B cell (primary cell): ENCODE measurements at regions not wholly inside any gene's neighbourhood (a gene's known extent, or its start where the extent isn't known, plus 50 kb on each side); places are given as distances from the start of the nearest gene placed in this dataset.

Experiments
- ATAC-seq: fragments of 200-7000 bp; cut with Tn5 transposase; one replicate; pipeline ENCODE4 v1.10.0; 2021; ENCODE audit warnings: low read depth, mild to moderate bottlenecking, moderate number of reproducible peaks, moderate library complexity
- CTCF ChIA-PET: fragments of 350-600 bp; sonication (Branson Sonifier 250); formaldehyde crosslinking; loops from one replicate; lab custom pipeline; 2021; ENCODE audit warnings: antibody characterized with exemption, inconsistent platforms; lab: Charles Lee
- POLR2A ChIA-PET: fragments of 350-600 bp; sonication (Branson Sonifier 250); formaldehyde crosslinking; loops from one replicate; lab custom pipeline; 2021; ENCODE audit warnings: antibody characterized with exemption; lab: Charles Lee
- DNase-seq: peaks from one replicate; pipeline ENCODE4 v3.0.0; 2013
- H2AFZ ChIP-seq: 2 replicates; pipeline ENCODE4 v1.6.1; 2012; ENCODE audit warnings: mild to moderate bottlenecking, low read depth, low read length; ENCODE audit not compliant: insufficient read depth, poor library complexity, severe bottlenecking
- H3K27ac ChIP-seq, 2 donors: 1 replicate in 1 of 2; 2 replicates in 1 of 2; pipeline ENCODE4 v1.5.1; 2012 to 2013; ENCODE audit warnings: low read length in 2 of 2, mild to moderate bottlenecking in 2 of 2, moderate library complexity in 1 of 2
- H3K27me3 ChIP-seq, 4 experiments: fragments of 200-600 bp in 1 of 4; sonication (generic) in 1 of 4; replicated peaks in 1 of 4; 1 replicate in 2 of 4; 2 replicates in 2 of 4; pipeline versions ENCODE4 v1.6.1 to v1.7.0; 2013 to 2016; ENCODE audit warnings: low read length in 3 of 4, mild to moderate bottlenecking in 2 of 4, mixed read lengths in 1 of 4, moderate library complexity in 1 of 4; ENCODE audit not compliant: insufficient read depth in 4 of 4, control insufficient read depth in 3 of 4; ENCODE audit errors: control extremely low read depth in 1 of 4
- H3K36me3 ChIP-seq, 2 experiments: replicated peaks in 1 of 2; 1 replicate in 1 of 2; 2 replicates in 1 of 2; pipeline versions ENCODE4 v1.6.1 to v1.7.1; 2013; ENCODE audit warnings: low read length in 1 of 2; ENCODE audit not compliant: insufficient read depth in 2 of 2, control insufficient read depth in 1 of 2; ENCODE audit errors: control extremely low read depth in 1 of 2, extremely low read depth in 1 of 2
- H3K4me1 ChIP-seq, 2 donors: fragments of 200-600 bp in 1 of 2; sonication (generic) in 1 of 2; 1 replicate in 1 of 2; 2 replicates in 1 of 2; pipeline versions ENCODE4 v1.5.1 to v1.6.1; 2013 to 2017; ENCODE audit warnings: low read length in 2 of 2; ENCODE audit not compliant: control insufficient read depth in 2 of 2, insufficient read depth in 2 of 2
- H3K4me2 ChIP-seq: replicated peaks from 2 replicates; pipeline ENCODE3; 2012; ENCODE audit warnings: mild to moderate bottlenecking, low read depth, low read length; ENCODE audit not compliant: poor library complexity, severe bottlenecking
- H3K4me3 ChIP-seq, 5 experiments: fragments of 200-600 bp in 1 of 5; sonication (generic) in 1 of 5; 1 replicate in 3 of 5; 2 replicates in 2 of 5; pipeline versions ENCODE4 v1.5.1 to v1.7.0; 2011 to 2016; ENCODE audit warnings: low read length in 4 of 5, mild to moderate bottlenecking in 4 of 5, low read depth in 2 of 5, control low read depth in 1 of 5, moderate library complexity in 1 of 5; ENCODE audit not compliant: insufficient read depth in 1 of 5; ENCODE audit errors: control extremely low read depth in 1 of 5, extremely low read depth in 1 of 5
- H3K79me2 ChIP-seq: fragments of 200-600 bp; sonication (generic); one replicate; pipeline ENCODE4 v1.6.0; 2016; ENCODE audit warnings: low read length; ENCODE audit not compliant: control insufficient read depth, insufficient read depth
- H3K9ac ChIP-seq: fragments of 200-600 bp; sonication (generic); 2 replicates; pipeline ENCODE4 v1.6.1; 2017; ENCODE audit warnings: mild to moderate bottlenecking, low read length, moderate library complexity
- H3K9me3 ChIP-seq, 3 donors: one replicate each; pipeline versions ENCODE4 v1.6.1 to v1.7.1; 2013; ENCODE audit warnings: low read length in 2 of 3; ENCODE audit not compliant: control insufficient read depth in 2 of 3, insufficient read depth in 1 of 3; ENCODE audit errors: control extremely low read depth in 1 of 3
- H4K20me1 ChIP-seq: 2 replicates; pipeline ENCODE4 v1.6.0; 2012; ENCODE audit warnings: mild to moderate bottlenecking, low read length; ENCODE audit not compliant: insufficient read depth, control insufficient read depth, poor library complexity, severe bottlenecking
- H3K27ac Mint-ChIP-seq: one replicate; pipeline ENCODE4 v1.8.0; 2021; ENCODE audit warnings: mixed read lengths
- H3K27me3 Mint-ChIP-seq: one replicate; pipeline ENCODE4 v1.8.0; 2021; ENCODE audit warnings: mixed read lengths
- H3K4me1 Mint-ChIP-seq: one replicate; pipeline ENCODE4 v1.8.0; 2021; ENCODE audit warnings: mixed read lengths
- H3K4me3 Mint-ChIP-seq: one replicate; pipeline ENCODE4 v1.8.0; 2021; ENCODE audit warnings: mixed read lengths
- H3K9me3 Mint-ChIP-seq: one replicate; pipeline ENCODE4 v1.8.0; 2022; ENCODE audit warnings: mixed read lengths; ENCODE audit not compliant: insufficient read depth
- EZH2 ChIP-seq: IDR thresholded peaks from 2 replicates; pipeline ENCODE4 v1.6.1; 2012; ENCODE audit warnings: borderline replicate concordance, low read depth, mild to moderate bottlenecking, moderate library complexity, low read length; ENCODE audit not compliant: insufficient read depth, poor library complexity, severe bottlenecking
- WGBS: methylation state at CpG from one replicate; pipeline ENCODE4 v1.1.5; 2013; ENCODE audit warnings: missing lambda C conversion rate; ENCODE audit not compliant: insufficient coverage; 5-methylcytosine and 5-hydroxymethylcytosine counted together
- intact Hi-C: fragments of 100-400 bp; cut with micrococcal nuclease; formaldehyde crosslinking; loops from one replicate; pipeline ENCODE4 v1.10.0; 2022
- TF ChIP-seq, protein P1 (sequence below): fragments of 200-600 bp; IDR thresholded peaks from one replicate; pipeline ENCODE4 v1.8.0; 2022; ENCODE audit warnings: antibody characterized with exemption, mild to moderate bottlenecking

DNA sequence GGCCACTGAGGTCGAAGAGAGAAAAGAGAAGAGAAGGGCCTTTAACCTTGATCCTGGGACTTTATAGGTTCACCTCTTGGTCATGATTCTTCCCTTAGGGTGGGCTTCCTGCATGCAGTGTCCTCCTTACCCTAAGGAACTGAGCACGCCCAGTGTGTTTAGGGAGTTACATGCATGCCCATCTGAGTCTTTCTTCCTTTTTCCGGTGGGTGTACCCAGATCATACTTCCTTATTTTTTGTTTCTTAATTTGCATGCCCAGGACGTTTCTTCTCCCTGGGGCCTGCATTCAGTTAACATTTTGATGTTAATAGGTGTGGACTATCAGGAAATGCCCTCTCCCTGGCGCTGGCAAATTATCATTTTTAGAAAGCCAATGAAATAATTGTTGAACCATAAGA, 91.5 kb downstream of the HTR1B start:
- Histone ChIP-seq H3K9me3 (no peaks in the 10 kb centered on the region), H3K4me1 (no peaks in the 10 kb centered on the region), H2AFZ (no peak overlapping the region), H3K79me2 (no peaks in the 10 kb centered on the region), H3K27ac (no peak overlapping the region), H3K36me3 (no peaks in the 10 kb centered on the region), H4K20me1 (no peaks in the 10 kb centered on the region), H3K4me3 (no peak overlapping the region), H3K27me3 (no peaks in the 10 kb centered on the region), H3K4me2 (no peak overlapping the region), H3K9ac (no peak overlapping the region)
- Mint-ChIP-seq H3K27ac (no peak overlapping the region), H3K27me3 (no peaks in the 10 kb centered on the region), H3K9me3 (peaks cover 8% of the 10 kb centered on the region), H3K4me1 (no peaks in the 10 kb centered on the region), H3K4me3 (no peak overlapping the region)
- ChIA-PET CTCF (no interaction called here), POLR2A (no interaction called here)
- ATAC-seq (no peak), DNase-seq (no peak)
- intact Hi-C loops = no loop called here
- no peak for TF ChIP-seq EZH2
- TF ChIP-seq, protein P1, sequence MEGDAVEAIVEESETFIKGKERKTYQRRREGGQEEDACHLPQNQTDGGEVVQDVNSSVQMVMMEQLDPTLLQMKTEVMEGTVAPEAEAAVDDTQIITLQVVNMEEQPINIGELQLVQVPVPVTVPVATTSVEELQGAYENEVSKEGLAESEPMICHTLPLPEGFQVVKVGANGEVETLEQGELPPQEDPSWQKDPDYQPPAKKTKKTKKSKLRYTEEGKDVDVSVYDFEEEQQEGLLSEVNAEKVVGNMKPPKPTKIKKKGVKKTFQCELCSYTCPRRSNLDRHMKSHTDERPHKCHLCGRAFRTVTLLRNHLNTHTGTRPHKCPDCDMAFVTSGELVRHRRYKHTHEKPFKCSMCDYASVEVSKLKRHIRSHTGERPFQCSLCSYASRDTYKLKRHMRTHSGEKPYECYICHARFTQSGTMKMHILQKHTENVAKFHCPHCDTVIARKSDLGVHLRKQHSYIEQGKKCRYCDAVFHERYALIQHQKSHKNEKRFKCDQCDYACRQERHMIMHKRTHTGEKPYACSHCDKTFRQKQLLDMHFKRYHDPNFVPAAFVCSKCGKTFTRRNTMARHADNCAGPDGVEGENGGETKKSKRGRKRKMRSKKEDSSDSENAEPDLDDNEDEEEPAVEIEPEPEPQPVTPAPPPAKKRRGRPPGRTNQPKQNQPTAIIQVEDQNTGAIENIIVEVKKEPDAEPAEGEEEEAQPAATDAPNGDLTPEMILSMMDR = no peak
- 80% methylated on average over 2 of the region's 5 CpGs for WGBS

DNA sequence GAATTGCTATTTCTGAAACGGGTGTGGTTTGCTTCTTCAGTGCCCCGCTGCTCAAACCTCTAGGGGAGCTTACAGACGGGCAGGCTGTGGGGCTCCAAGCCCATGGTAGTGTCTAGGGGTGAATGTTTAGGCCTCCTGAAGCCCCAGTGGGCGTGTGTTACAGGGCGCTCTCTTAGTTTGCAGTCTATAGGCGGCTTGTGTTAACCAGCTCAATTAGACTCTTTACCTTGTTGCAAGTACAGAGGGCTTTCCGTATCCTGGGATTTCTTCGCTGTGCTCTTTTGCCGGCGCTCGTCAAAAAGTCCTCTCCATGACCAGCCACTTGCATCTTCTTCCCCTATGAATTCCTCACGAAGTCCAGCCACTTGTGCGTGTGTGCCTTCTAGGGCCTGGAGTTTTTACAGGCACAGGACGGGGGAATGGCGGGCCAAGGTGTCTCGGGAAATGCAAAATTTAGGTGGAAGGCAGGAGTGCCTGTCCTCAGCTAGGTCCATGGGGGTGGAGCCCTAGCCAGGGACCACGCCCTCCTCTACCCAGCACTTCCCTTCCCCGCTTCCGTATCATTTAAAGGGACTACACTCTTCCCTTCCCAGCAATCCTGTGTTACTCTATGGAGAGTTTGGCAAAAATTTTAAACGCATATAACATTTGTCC, 94.5 kb downstream of the HTR1B start:
- no peak overlapping the region for H3K27ac Mint-ChIP-seq
- peaks cover 6% of the 10 kb centered on the region for H3K9me3 Mint-ChIP-seq
- no peak overlapping the region for H3K4me2 ChIP-seq

More for the DNA sequence above, 94.5 kb downstream of the HTR1B start:
- no peaks in the 10 kb centered on the region for H4K20me1 ChIP-seq
- DNase-seq (no peak), ATAC-seq (no peak)
- no peak overlapping the region for H3K27ac ChIP-seq
- no peak overlapping the region for H3K9ac ChIP-seq
- no peak overlapping the region for H2AFZ ChIP-seq
- ChIA-PET CTCF (no interaction called here), POLR2A (no interaction called here)
- H3K4me3 ChIP-seq = peak overlapping the region in 2 of 5 experiments; percentile 13 to 38
- TF ChIP-seq, protein P1 = no peak
- no peak for TF ChIP-seq EZH2
- H3K4me1 Mint-ChIP-seq = no peaks in the 10 kb centered on the region
- no peaks in the 10 kb centered on the region for H3K9me3 ChIP-seq
- intact Hi-C loops = no loop called here
- no peaks in the 10 kb centered on the region for H3K27me3 Mint-ChIP-seq
- H3K36me3 ChIP-seq = no peaks in the 10 kb centered on the region
- no peaks in the 10 kb centered on the region for H3K79me2 ChIP-seq
- 60% methylated on average over 14 of the region's 20 CpGs for WGBS
- no peak overlapping the region for H3K4me3 Mint-ChIP-seq
- H3K4me1 ChIP-seq = no peaks in the 10 kb centered on the region
- H3K27me3 ChIP-seq = no peaks in the 10 kb centered on the region
